ENCODE measurements at regions not wholly inside any gene's neighbourhood (a gene's known extent, or its start where the extent isn't known, plus 50 kb on each side); places are given as distances from the start of the nearest gene placed in this dataset.

- H3K27ac ChIP-seq (ENCODE audit: low read depth, low read length): no peak overlapping the region
- H3K36me3 ChIP-seq (ENCODE audit: control insufficient read depth in 1 of 2, insufficient read depth in 2 of 2, low read length in 2 of 2): no peaks in the 10 kb centered on the region
- H3K9ac ChIP-seq (ENCODE audit: low read length): no peak overlapping the region
- H3K27me3 ChIP-seq (ENCODE audit: insufficient read depth, low read length): no peaks in the 10 kb centered on the region
- ChIA-PET CTCF (no interaction called here), POLR2A (no interaction called here), RAD21 (ENCODE audit: low non-redundant PET in 1 of 2, low total read pairs in 2 of 2, uncharacterized antibody in 2 of 2, unreplicated experiment in 2 of 2) (no interaction called here)
- H3K79me2 ChIP-seq (ENCODE audit: insufficient read depth, low read length): no peaks in the 10 kb centered on the region
- peak overlapping the region; percentile 43; the same call in 1 of the 2 replicates for H3K4me2 ChIP-seq (ENCODE audit: low read length)
- H3K9me3 ChIP-seq (ENCODE audit: control insufficient read depth in 1 of 2, insufficient read depth in 1 of 2, low read depth in 1 of 2, low read length in 2 of 2): no peaks in the 10 kb centered on the region
- intact Hi-C loops (cut with micrococcal nuclease): loop anchor here (5.0 kb wide), 1 partner anchor 99 kb away; no protein-coding TSS in a partner anchor
- no peak overlapping the region for H2AFZ ChIP-seq (ENCODE audit: low read depth, low read length, poor library complexity, severe bottlenecking)
- H3K9me2 ChIP-seq (ENCODE audit: insufficient read depth): no peaks in the 10 kb centered on the region
- DNase-seq (ENCODE audit: low read depth, low spot score): no peak
- BruUV-seq (replicated peaks): no TSS peak
- H4K20me1 ChIP-seq (ENCODE audit: insufficient read depth): no peaks in the 10 kb centered on the region
- TF ChIP-seq YY1 (IDR thresholded peaks at IDR 0.05; ENCODE audit: extremely low read depth, insufficient replicate concordance, low read depth, low read length): no peak
- no peak for TF ChIP-seq EZH2phosphoT487 (IDR thresholded peaks at IDR 0.05; ENCODE audit: borderline replicate concordance)
- no peak for TF ChIP-seq MAX (IDR thresholded peaks at IDR 0.05)
- no peak for TF ChIP-seq REST (IDR thresholded peaks at IDR 0.05; ENCODE audit: low read depth)
- no peak for TF ChIP-seq TCF7L2 (IDR thresholded peaks at IDR 0.05; ENCODE audit: borderline replicate concordance, extremely low read depth, insufficient read depth, insufficient read length)
- TF ChIP-seq SP1 (IDR thresholded peaks at IDR 0.05; ENCODE audit: low read depth): no peak
- no peak for TF ChIP-seq POLR2A (IDR thresholded peaks at IDR 0.05; ENCODE audit: borderline replicate concordance, extremely low read depth, insufficient read depth, insufficient read length)
- TF ChIP-seq CEBPB (IDR thresholded peaks at IDR 0.05; ENCODE audit: low read depth): no peak
- no peak for TF ChIP-seq ZNF274 (IDR thresholded peaks at IDR 0.05; ENCODE audit: low read depth, low read length)
- no peak for TF ChIP-seq FOSL1 (IDR thresholded peaks at IDR 0.05; ENCODE audit: low read depth)
- TF ChIP-seq EZH2 (IDR thresholded peaks at IDR 0.05): no peak
- no peak for TF ChIP-seq ATF3 (IDR thresholded peaks at IDR 0.05)
- TF ChIP-seq CTCF (IDR thresholded peaks at IDR 0.05 in 2 of 3, conservative IDR thresholded peaks at IDR 0.05 in 1 of 3; ENCODE audit: borderline replicate concordance in 1 of 3, insufficient read depth in 1 of 3, low read depth in 2 of 3, low read length in 2 of 3): no peak
- no peak for TF ChIP-seq SRF (IDR thresholded peaks at IDR 0.05; ENCODE audit: low read depth)
- TF ChIP-seq ZBTB33 (IDR thresholded peaks at IDR 0.05; ENCODE audit: extremely low read depth, insufficient replicate concordance, low read length): no peak
- no peak for TF ChIP-seq CBX3 (IDR thresholded peaks at IDR 0.05; ENCODE audit: low read depth)
- no peak for ATAC-seq
- H3K4me1 ChIP-seq (ENCODE audit: control insufficient read depth in 1 of 2, insufficient read depth in 2 of 2, low read length in 2 of 2): peaks cover 24 to 52% of the 10 kb centered on the region in 2 experiments
- H3K4me3 ChIP-seq (replicated peaks in 1 of 2; ENCODE audit: low read depth in 1 of 2, low read length in 2 of 2): no peak overlapping the region
Observed at GRCh38 chr5:68431601-68432337, 216.2 kb downstream of the PIK3R1 start.

All from HCT116 (cell line).